ENCODE measurements at regions not wholly inside any gene's neighbourhood (a gene's known extent, or its start where the extent isn't known, plus 50 kb on each side); places are given as distances from the start of the nearest gene placed in this dataset.

GRCh38 chr2:120421830-120422175 lies 75.9 kb downstream of the INHBB start:
- Histone ChIP-seq H3K4me1 (no peaks in the 10 kb centered on the region), H3K27ac (no peak overlapping the region), H3K27me3 (no peaks in the 10 kb centered on the region), H3K36me3 (no peaks in the 10 kb centered on the region), H3K4me3 (no peak overlapping the region), H3K9me3 (no peaks in the 10 kb centered on the region)
- peak in 1 of 3 donors; percentile 42 for DNase-seq
- no peak for TF ChIP-seq POLR2A (IDR thresholded peaks at IDR 0.05)
- TF ChIP-seq CTCF (IDR thresholded peaks at IDR 0.05) = no peak

- H3K27ac ChIP-seq = no peak overlapping the region
- no peak for TF ChIP-seq CTCF (IDR thresholded peaks at IDR 0.05)
- peak in 1 of 3 donors; percentile 24 for DNase-seq
- no peaks in the 10 kb centered on the region for H3K27me3 ChIP-seq
- H3K4me1 ChIP-seq = no peaks in the 10 kb centered on the region
- no peaks in the 10 kb centered on the region for H3K9me3 ChIP-seq
- no peak overlapping the region for H3K4me3 ChIP-seq
- no peaks in the 10 kb centered on the region for H3K36me3 ChIP-seq
Measured at GRCh38 chr2:120422465-120423160, 76.7 kb downstream of the INHBB start.

GRCh38 chr2:120423167-120423943 lies 77.4 kb downstream of the INHBB start:
- peak in 1 of 3 donors; percentile 31 for DNase-seq
- Histone ChIP-seq H3K9me3 (no peaks in the 10 kb centered on the region), H3K4me3 (no peak overlapping the region), H3K4me1 (no peaks in the 10 kb centered on the region), H3K27me3 (no peaks in the 10 kb centered on the region), H3K27ac (no peak overlapping the region), H3K36me3 (no peaks in the 10 kb centered on the region)
- TF ChIP-seq CTCF (IDR thresholded peaks at IDR 0.05) (no peak), POLR2A (IDR thresholded peaks at IDR 0.05) (no peak)

- H3K9me3 ChIP-seq = no peaks in the 10 kb centered on the region
- TF ChIP-seq CTCF (IDR thresholded peaks at IDR 0.05) (no peak), POLR2A (IDR thresholded peaks at IDR 0.05) (no peak)
- no peak overlapping the region for H3K4me3 ChIP-seq
- H3K27ac ChIP-seq = no peak overlapping the region
- no peaks in the 10 kb centered on the region for H3K4me1 ChIP-seq
- DNase-seq = peak in 1 of 3 donors; percentile 8
- no peaks in the 10 kb centered on the region for H3K36me3 ChIP-seq
- no peaks in the 10 kb centered on the region for H3K27me3 ChIP-seq
Measured at GRCh38 chr2:120424274-120424796, 78.4 kb downstream of the INHBB start.

- no peaks in the 10 kb centered on the region for H3K27me3 ChIP-seq
- H3K27ac ChIP-seq = no peak overlapping the region
- H3K4me3 ChIP-seq = no peak overlapping the region
- no peaks in the 10 kb centered on the region for H3K36me3 ChIP-seq
- peak in 1 of 3 donors; percentile 41 for DNase-seq
- no peaks in the 10 kb centered on the region for H3K4me1 ChIP-seq
- no peaks in the 10 kb centered on the region for H3K9me3 ChIP-seq
- TF ChIP-seq POLR2A (IDR thresholded peaks at IDR 0.05) (no peak), CTCF (IDR thresholded peaks at IDR 0.05) (no peak)
Measured at GRCh38 chr2:120425014-120425413, 79.1 kb downstream of the INHBB start.
